C4-2B (cell line): ENCODE measurements at regions not wholly inside any gene's neighbourhood (a gene's known extent, or its start where the extent isn't known, plus 50 kb on each side); places are given as distances from the start of the nearest gene placed in this dataset.

ENCODE experiments used
- CTCF ChIP-seq: fragments of 450-650 bp; conservative IDR thresholded peaks from 2 replicates; pipeline ENCODE4 v1.5.1; 2017; ENCODE audit warnings: mild to moderate bottlenecking
- ZFX ChIP-seq: fragments of 450-650 bp; IDR thresholded peaks from 2 replicates; pipeline ENCODE4 v1.6.1; 2017

GRCh38 chr13:50141375-50141975 lies 126.2 kb downstream of the KCNRG start:
- TF ChIP-seq CTCF (no peak), ZFX (no peak)
